22Rv1 (cell line): ENCODE measurements at regions not wholly inside any gene's neighbourhood (a gene's known extent, or its start where the extent isn't known, plus 50 kb on each side); places are given as distances from the start of the nearest gene placed in this dataset.

ENCODE experiments used
- ZFX ChIP-seq: fragments of 450-650 bp; IDR thresholded peaks from 2 replicates; pipeline ENCODE4 v1.6.1; 2017; ENCODE audit warnings: antibody characterized with exemption, borderline replicate concordance
- TF ChIP-seq, protein P1 (sequence below): fragments of 450-650 bp; IDR thresholded peaks from 2 replicates; pipeline ENCODE4 v1.5.1; 2017; ENCODE audit warnings: mild to moderate bottlenecking

DNA sequence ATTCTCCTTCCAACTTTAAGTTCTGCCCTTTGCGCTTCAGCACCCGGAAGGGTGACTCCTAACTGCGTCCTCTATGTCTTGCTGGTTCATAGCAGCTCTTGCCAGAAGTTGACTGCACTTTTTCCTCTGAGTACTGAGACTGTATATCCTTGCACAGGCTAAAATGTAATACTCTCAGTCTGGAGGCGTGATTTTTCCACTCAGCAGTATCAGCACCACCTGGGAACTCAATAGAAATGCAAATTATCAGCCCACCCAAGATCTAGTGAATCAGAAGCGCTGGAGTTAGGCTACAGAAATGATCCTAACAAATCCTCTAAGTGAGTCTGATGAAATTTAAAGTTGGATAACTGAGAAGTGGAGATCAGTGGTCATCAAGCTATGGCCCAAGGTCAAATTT, 1611.9 kb upstream of the SLC10A2 start:
- TF ChIP-seq ZFX: no peak
- TF ChIP-seq, protein P1, sequence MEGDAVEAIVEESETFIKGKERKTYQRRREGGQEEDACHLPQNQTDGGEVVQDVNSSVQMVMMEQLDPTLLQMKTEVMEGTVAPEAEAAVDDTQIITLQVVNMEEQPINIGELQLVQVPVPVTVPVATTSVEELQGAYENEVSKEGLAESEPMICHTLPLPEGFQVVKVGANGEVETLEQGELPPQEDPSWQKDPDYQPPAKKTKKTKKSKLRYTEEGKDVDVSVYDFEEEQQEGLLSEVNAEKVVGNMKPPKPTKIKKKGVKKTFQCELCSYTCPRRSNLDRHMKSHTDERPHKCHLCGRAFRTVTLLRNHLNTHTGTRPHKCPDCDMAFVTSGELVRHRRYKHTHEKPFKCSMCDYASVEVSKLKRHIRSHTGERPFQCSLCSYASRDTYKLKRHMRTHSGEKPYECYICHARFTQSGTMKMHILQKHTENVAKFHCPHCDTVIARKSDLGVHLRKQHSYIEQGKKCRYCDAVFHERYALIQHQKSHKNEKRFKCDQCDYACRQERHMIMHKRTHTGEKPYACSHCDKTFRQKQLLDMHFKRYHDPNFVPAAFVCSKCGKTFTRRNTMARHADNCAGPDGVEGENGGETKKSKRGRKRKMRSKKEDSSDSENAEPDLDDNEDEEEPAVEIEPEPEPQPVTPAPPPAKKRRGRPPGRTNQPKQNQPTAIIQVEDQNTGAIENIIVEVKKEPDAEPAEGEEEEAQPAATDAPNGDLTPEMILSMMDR: no peak
